ENCODE measurements at regions not wholly inside any gene's neighbourhood (a gene's known extent, or its start where the extent isn't known, plus 50 kb on each side); places are given as distances from the start of the nearest gene placed in this dataset.

- Histone ChIP-seq H3K27ac (ENCODE audit: low read depth, low read length) (no peak overlapping the region), H3K36me3 (ENCODE audit: control insufficient read depth, insufficient read depth, low read length) (no peaks in the 10 kb centered on the region), H3K4me3 (ENCODE audit: low read depth, low read length) (no peak overlapping the region), H3K9me3 (ENCODE audit: control insufficient read depth, insufficient read depth, low read depth, low read length) (no peaks in the 10 kb centered on the region), H3K9ac (ENCODE audit: low read length) (no peak overlapping the region), H3K4me1 (ENCODE audit: control insufficient read depth, insufficient read depth, low read length) (no peaks in the 10 kb centered on the region), H3K27me3 (ENCODE audit: control insufficient read depth, insufficient read depth, low read length) (no peaks in the 10 kb centered on the region)
Observed at GRCh38 chr1:185500001-185500626, 183.1 kb upstream of the IVNS1ABP start.

- no peak overlapping the region for H3K4me3 ChIP-seq (ENCODE audit: low read depth, low read length)
- no peak overlapping the region for H3K27ac ChIP-seq (ENCODE audit: low read depth, low read length)
- no peaks in the 10 kb centered on the region for H3K9me3 ChIP-seq (ENCODE audit: control insufficient read depth, insufficient read depth, low read depth, low read length)
- no peaks in the 10 kb centered on the region for H3K36me3 ChIP-seq (ENCODE audit: control insufficient read depth, insufficient read depth, low read length)
- H3K27me3 ChIP-seq (ENCODE audit: control insufficient read depth, insufficient read depth, low read length): no peaks in the 10 kb centered on the region
- H3K9ac ChIP-seq (ENCODE audit: low read length): no peak overlapping the region
- H3K4me1 ChIP-seq (ENCODE audit: control insufficient read depth, insufficient read depth, low read length): no peaks in the 10 kb centered on the region
Observed at GRCh38 chr1:185498207-185498606, 181.2 kb upstream of the IVNS1ABP start.

DNA sequence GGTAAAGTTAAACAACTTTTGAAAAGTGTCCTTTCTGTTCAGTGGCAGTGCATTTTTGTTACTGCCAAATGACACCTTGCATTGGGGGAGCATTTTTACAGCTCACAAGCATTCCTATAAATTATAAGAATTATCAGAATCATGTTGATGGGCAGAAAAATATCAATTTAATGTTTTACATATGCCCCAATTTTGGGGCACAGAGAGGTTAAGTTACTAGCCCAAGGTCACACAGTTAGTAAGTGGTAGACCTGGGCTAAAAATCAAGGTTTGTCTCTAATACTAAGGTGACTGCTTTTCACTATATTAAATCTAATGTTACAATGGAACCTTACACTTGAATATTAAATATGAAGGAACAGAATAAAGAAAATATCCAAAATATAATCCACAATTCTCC lies 180.1 kb upstream of the IVNS1ABP start:
- Histone ChIP-seq H3K27ac (ENCODE audit: low read depth, low read length) (no peak overlapping the region), H3K4me3 (ENCODE audit: low read depth, low read length) (no peak overlapping the region), H3K4me1 (ENCODE audit: control insufficient read depth, insufficient read depth, low read length) (no peaks in the 10 kb centered on the region), H3K36me3 (ENCODE audit: control insufficient read depth, insufficient read depth, low read length) (no peaks in the 10 kb centered on the region), H3K27me3 (ENCODE audit: control insufficient read depth, insufficient read depth, low read length) (no peaks in the 10 kb centered on the region), H3K9me3 (ENCODE audit: control insufficient read depth, insufficient read depth, low read depth, low read length) (no peaks in the 10 kb centered on the region), H3K9ac (ENCODE audit: low read length) (no peak overlapping the region)

GRCh38 chr1:185495898-185496297 lies 178.9 kb upstream of the IVNS1ABP start:
- Histone ChIP-seq H3K9me3 (ENCODE audit: control insufficient read depth, insufficient read depth, low read depth, low read length) (no peaks in the 10 kb centered on the region), H3K27me3 (ENCODE audit: control insufficient read depth, insufficient read depth, low read length) (no peaks in the 10 kb centered on the region), H3K4me1 (ENCODE audit: control insufficient read depth, insufficient read depth, low read length) (no peaks in the 10 kb centered on the region), H3K27ac (ENCODE audit: low read depth, low read length) (no peak overlapping the region), H3K36me3 (ENCODE audit: control insufficient read depth, insufficient read depth, low read length) (no peaks in the 10 kb centered on the region), H3K4me3 (ENCODE audit: low read depth, low read length) (no peak overlapping the region), H3K9ac (ENCODE audit: low read length) (no peak overlapping the region)

DNA sequence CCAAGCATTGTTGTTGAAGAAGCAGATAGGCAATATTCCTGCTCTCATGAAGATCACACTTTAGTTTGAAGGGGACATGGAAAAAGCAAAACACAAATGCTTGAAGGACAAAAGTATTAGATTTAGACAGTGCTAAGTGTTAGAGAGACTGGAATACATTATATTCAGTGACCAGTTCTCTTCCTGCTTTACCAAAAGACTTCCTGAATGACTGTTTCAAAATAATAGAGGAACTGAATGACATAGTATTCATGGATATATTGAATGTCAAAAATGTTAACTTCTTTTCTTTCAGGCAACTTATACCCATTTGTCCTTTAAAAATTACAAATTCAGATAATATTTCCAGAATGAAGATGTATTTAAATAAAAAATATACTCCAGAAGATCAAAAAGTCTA lies 178.0 kb upstream of the IVNS1ABP start:
- H3K36me3 ChIP-seq (ENCODE audit: control insufficient read depth, insufficient read depth, low read length): no peaks in the 10 kb centered on the region
- no peak overlapping the region for H3K27ac ChIP-seq (ENCODE audit: low read depth, low read length)
- no peaks in the 10 kb centered on the region for H3K27me3 ChIP-seq (ENCODE audit: control insufficient read depth, insufficient read depth, low read length)
- H3K9ac ChIP-seq (ENCODE audit: low read length): no peak overlapping the region
- no peaks in the 10 kb centered on the region for H3K4me1 ChIP-seq (ENCODE audit: control insufficient read depth, insufficient read depth, low read length)
- no peaks in the 10 kb centered on the region for H3K9me3 ChIP-seq (ENCODE audit: control insufficient read depth, insufficient read depth, low read depth, low read length)
- no peak overlapping the region for H3K4me3 ChIP-seq (ENCODE audit: low read depth, low read length)

DNA sequence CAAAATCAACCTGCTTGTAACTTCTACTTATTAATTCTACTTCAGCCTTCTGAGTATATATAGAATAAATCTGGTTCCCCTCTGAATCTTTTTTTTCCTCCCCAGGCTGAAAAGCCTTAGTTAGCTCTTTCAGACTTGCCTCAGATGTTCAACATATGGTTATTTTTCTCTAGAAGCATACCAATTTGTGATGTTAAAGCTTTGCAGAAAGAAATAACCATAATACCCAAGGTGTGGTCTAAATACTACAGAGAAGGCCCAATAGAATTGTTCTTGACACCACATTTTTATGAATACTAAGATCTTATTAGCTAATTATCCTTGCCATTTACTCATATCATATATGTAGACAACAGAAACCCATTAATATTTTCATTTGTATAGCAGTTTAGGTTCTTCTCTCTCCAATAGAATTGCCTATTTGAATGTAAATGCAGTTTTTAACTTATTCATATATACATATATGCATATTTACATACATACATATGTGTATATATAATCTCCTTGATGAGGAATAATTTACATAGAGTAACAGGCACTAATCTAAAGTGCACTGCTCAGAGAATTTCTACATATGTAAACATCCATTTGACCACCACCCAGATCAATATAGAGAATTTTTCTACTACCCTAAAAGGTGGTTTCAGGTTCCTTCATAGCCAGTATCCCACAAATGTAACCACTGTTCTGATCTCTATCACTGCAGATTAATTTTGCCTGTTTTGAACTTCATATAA lies 175.2 kb upstream of the IVNS1ABP start:
- H3K27ac ChIP-seq (ENCODE audit: low read depth, low read length): no peak overlapping the region
- 0 out of 2 replicates have a peak, but pooled peaks cover 3% of the 10 kb centered on the region for H3K4me1 ChIP-seq (ENCODE audit: control insufficient read depth, insufficient read depth, low read length)
- H3K4me3 ChIP-seq (ENCODE audit: low read depth, low read length): no peak overlapping the region
- H3K9ac ChIP-seq (ENCODE audit: low read length): no peak overlapping the region
- no peaks in the 10 kb centered on the region for H3K36me3 ChIP-seq (ENCODE audit: control insufficient read depth, insufficient read depth, low read length)
- no peaks in the 10 kb centered on the region for H3K27me3 ChIP-seq (ENCODE audit: control insufficient read depth, insufficient read depth, low read length)
- H3K9me3 ChIP-seq (ENCODE audit: control insufficient read depth, insufficient read depth, low read depth, low read length): no peaks in the 10 kb centered on the region

- Histone ChIP-seq H3K9me3 (ENCODE audit: control insufficient read depth, insufficient read depth, low read depth, low read length) (no peaks in the 10 kb centered on the region), H3K9ac (ENCODE audit: low read length) (no peak overlapping the region), H3K27ac (ENCODE audit: low read depth, low read length) (no peak overlapping the region), H3K27me3 (ENCODE audit: control insufficient read depth, insufficient read depth, low read length) (no peaks in the 10 kb centered on the region), H3K4me1 (ENCODE audit: control insufficient read depth, insufficient read depth, low read length) (0 out of 2 replicates have a peak, but pooled peaks cover 3% of the 10 kb centered on the region), H3K4me3 (ENCODE audit: low read depth, low read length) (no peak overlapping the region), H3K36me3 (ENCODE audit: control insufficient read depth, insufficient read depth, low read length) (no peaks in the 10 kb centered on the region)
Observed at GRCh38 chr1:185491604-185492003, 174.6 kb upstream of the IVNS1ABP start.

- no peaks in the 10 kb centered on the region for H3K36me3 ChIP-seq (ENCODE audit: control insufficient read depth, insufficient read depth, low read length)
- no peaks in the 10 kb centered on the region for H3K27me3 ChIP-seq (ENCODE audit: control insufficient read depth, insufficient read depth, low read length)
- no peak overlapping the region for H3K4me3 ChIP-seq (ENCODE audit: low read depth, low read length)
- no peak overlapping the region for H3K27ac ChIP-seq (ENCODE audit: low read depth, low read length)
- H3K4me1 ChIP-seq (ENCODE audit: control insufficient read depth, insufficient read depth, low read length): 0 out of 2 replicates have a peak, but pooled peaks cover 3% of the 10 kb centered on the region
- no peak overlapping the region for H3K9ac ChIP-seq (ENCODE audit: low read length)
- no peaks in the 10 kb centered on the region for H3K9me3 ChIP-seq (ENCODE audit: control insufficient read depth, insufficient read depth, low read depth, low read length)
Observed at GRCh38 chr1:185490924-185491323, 173.9 kb upstream of the IVNS1ABP start.

DNA sequence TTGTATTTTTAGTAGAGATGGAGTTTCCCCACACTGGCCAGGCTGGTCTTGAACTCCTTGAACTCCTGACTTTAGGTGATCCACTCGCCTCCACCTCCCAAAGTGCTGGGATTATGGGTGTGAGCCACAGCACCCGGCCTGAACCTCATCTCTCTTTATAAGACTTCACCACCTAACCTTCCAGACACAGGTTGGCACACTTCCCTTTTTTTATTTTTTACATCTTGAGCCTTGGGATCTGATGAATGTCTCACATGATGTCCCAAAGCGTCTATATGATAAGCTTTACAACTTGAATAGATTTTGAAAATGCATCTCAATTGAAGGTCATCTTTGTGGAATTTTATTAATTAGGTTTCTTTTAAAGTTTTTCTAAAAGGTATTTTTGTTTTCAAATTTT lies 172.4 kb upstream of the IVNS1ABP start:
- Histone ChIP-seq H3K27me3 (ENCODE audit: control insufficient read depth, insufficient read depth, low read length) (no peaks in the 10 kb centered on the region), H3K9ac (ENCODE audit: low read length) (no peak overlapping the region), H3K36me3 (ENCODE audit: control insufficient read depth, insufficient read depth, low read length) (no peaks in the 10 kb centered on the region), H3K27ac (ENCODE audit: low read depth, low read length) (no peak overlapping the region), H3K4me1 (ENCODE audit: control insufficient read depth, insufficient read depth, low read length) (peaks cover 3% of the 10 kb centered on the region; the same call in 1 of the 2 replicates), H3K9me3 (ENCODE audit: control insufficient read depth, insufficient read depth, low read depth, low read length) (no peaks in the 10 kb centered on the region), H3K4me3 (ENCODE audit: low read depth, low read length) (no peak overlapping the region)

DNA sequence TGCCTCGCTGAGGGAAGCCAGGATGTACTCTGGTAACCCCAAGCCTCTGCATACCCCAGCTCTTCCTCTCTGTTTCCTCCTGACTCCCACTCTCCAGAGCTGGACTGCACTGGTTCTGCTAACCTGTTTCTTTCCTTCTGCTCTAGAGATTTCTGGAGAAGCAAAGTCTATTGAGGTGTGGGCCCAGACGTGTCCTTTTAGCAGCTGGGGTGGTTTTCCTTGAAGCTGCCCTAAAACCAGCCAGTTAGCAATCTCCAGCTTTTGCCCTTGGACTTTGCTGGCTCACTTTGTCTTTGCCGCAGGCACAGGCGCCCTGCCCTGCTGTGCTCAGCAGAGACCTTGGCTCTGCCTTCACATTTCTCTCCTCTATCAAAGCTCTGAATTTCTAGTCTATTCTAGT lies 171.8 kb upstream of the IVNS1ABP start:
- no peaks in the 10 kb centered on the region for H3K27me3 ChIP-seq (ENCODE audit: control insufficient read depth, insufficient read depth, low read length)
- no peak overlapping the region for H3K4me3 ChIP-seq (ENCODE audit: low read depth, low read length)
- no peak overlapping the region for H3K27ac ChIP-seq (ENCODE audit: low read depth, low read length)
- H3K9me3 ChIP-seq (ENCODE audit: control insufficient read depth, insufficient read depth, low read depth, low read length): no peaks in the 10 kb centered on the region
- H3K9ac ChIP-seq (ENCODE audit: low read length): no peak overlapping the region
- H3K36me3 ChIP-seq (ENCODE audit: control insufficient read depth, insufficient read depth, low read length): no peaks in the 10 kb centered on the region
- peaks cover 8% of the 10 kb centered on the region for H3K4me1 ChIP-seq (ENCODE audit: control insufficient read depth, insufficient read depth, low read length)

GRCh38 chr1:185487936-185488335 lies 170.9 kb upstream of the IVNS1ABP start:
- H3K27ac ChIP-seq (ENCODE audit: low read depth, low read length): no peak overlapping the region
- peaks cover 12% of the 10 kb centered on the region for H3K4me1 ChIP-seq (ENCODE audit: control insufficient read depth, insufficient read depth, low read length)

More at GRCh38 chr1:185487936-185488335, 170.9 kb upstream of the IVNS1ABP start:
- Histone ChIP-seq H3K4me3 (ENCODE audit: low read depth, low read length) (no peak overlapping the region), H3K27me3 (ENCODE audit: control insufficient read depth, insufficient read depth, low read length) (no peaks in the 10 kb centered on the region), H3K9ac (ENCODE audit: low read length) (no peak overlapping the region), H3K9me3 (ENCODE audit: control insufficient read depth, insufficient read depth, low read depth, low read length) (no peaks in the 10 kb centered on the region), H3K36me3 (ENCODE audit: control insufficient read depth, insufficient read depth, low read length) (no peaks in the 10 kb centered on the region)
